WTC11 (cell line): ENCODE measurements at regions not wholly inside any gene's neighbourhood (a gene's known extent, or its start where the extent isn't known, plus 50 kb on each side); places are given as distances from the start of the nearest gene placed in this dataset.

Experiments
- TF ChIP-seq, protein P1 (sequence below): fragments of 200-600 bp; IDR thresholded peaks from 2 replicates; pipeline ENCODE4 v1.8.0; 2022; ENCODE audit warnings: antibody characterized with exemption
- TF ChIP-seq, protein P2 (sequence below): sonication (generic); formaldehyde crosslinking; IDR thresholded peaks from 2 replicates; pipeline ENCODE4 v1.8.0; 2022; ENCODE audit warnings: missing genetic modification reagents
- TF ChIP-seq, protein P3 (sequence below): fragments of 250-450 bp; sonication (Bioruptor Pico); IDR thresholded peaks from 2 replicates; pipeline ENCODE4 v1.9.0; 2021; ENCODE audit warnings: mild to moderate bottlenecking, borderline replicate concordance

DNA sequence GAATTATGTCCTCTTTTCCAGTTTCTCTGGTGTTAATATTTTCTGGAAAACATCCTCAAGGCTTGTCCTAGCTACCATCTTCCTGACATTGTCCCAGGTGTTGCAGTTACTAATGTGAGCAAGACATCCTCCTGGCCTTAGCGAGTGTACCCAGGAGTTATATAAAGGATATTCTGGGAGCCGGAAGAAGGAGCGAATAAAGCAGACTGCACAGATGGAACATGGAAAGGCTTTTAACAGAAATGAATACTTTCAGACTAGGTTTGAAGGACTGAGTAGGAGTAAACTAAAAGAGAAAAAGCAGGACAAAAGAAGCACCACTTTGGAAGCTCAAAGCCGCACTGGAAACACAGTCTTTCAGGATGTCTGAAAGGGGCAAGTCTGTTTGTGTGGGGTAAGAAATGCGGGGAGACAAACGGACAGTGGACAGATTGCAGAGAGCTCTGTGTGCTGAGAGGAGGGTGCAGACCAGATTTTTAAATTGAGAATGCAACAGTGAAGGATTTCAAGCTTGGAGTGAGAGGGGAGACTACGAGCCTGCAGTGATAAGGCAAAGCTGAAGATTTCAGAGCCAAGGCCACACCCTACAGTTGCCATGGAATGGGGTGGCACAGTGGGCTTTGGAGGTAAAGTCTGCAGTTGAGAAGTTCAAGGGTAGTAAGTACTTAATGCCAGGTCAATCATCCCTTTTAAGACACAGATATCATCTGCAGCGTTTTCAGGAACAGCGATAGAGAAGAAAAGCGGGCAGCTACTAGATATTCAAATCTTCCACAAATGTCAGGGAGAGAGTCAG is 94.1 kb upstream of the TAF11L2 start:
- TF ChIP-seq, protein P1, sequence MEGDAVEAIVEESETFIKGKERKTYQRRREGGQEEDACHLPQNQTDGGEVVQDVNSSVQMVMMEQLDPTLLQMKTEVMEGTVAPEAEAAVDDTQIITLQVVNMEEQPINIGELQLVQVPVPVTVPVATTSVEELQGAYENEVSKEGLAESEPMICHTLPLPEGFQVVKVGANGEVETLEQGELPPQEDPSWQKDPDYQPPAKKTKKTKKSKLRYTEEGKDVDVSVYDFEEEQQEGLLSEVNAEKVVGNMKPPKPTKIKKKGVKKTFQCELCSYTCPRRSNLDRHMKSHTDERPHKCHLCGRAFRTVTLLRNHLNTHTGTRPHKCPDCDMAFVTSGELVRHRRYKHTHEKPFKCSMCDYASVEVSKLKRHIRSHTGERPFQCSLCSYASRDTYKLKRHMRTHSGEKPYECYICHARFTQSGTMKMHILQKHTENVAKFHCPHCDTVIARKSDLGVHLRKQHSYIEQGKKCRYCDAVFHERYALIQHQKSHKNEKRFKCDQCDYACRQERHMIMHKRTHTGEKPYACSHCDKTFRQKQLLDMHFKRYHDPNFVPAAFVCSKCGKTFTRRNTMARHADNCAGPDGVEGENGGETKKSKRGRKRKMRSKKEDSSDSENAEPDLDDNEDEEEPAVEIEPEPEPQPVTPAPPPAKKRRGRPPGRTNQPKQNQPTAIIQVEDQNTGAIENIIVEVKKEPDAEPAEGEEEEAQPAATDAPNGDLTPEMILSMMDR: no peak
- TF ChIP-seq, protein P2, sequence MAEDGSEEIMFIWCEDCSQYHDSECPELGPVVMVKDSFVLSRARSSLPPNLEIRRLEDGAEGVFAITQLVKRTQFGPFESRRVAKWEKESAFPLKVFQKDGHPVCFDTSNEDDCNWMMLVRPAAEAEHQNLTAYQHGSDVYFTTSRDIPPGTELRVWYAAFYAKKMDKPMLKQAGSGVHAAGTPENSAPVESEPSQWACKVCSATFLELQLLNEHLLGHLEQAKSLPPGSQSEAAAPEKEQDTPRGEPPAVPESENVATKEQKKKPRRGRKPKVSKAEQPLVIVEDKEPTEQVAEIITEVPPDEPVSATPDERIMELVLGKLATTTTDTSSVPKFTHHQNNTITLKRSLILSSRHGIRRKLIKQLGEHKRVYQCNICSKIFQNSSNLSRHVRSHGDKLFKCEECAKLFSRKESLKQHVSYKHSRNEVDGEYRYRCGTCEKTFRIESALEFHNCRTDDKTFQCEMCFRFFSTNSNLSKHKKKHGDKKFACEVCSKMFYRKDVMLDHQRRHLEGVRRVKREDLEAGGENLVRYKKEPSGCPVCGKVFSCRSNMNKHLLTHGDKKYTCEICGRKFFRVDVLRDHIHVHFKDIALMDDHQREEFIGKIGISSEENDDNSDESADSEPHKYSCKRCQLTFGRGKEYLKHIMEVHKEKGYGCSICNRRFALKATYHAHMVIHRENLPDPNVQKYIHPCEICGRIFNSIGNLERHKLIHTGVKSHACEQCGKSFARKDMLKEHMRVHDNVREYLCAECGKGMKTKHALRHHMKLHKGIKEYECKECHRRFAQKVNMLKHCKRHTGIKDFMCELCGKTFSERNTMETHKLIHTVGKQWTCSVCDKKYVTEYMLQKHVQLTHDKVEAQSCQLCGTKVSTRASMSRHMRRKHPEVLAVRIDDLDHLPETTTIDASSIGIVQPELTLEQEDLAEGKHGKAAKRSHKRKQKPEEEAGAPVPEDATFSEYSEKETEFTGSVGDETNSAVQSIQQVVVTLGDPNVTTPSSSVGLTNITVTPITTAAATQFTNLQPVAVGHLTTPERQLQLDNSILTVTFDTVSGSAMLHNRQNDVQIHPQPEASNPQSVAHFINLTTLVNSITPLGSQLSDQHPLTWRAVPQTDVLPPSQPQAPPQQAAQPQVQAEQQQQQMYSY (CRISPR knock-in tag): no peak
- TF ChIP-seq, protein P3, sequence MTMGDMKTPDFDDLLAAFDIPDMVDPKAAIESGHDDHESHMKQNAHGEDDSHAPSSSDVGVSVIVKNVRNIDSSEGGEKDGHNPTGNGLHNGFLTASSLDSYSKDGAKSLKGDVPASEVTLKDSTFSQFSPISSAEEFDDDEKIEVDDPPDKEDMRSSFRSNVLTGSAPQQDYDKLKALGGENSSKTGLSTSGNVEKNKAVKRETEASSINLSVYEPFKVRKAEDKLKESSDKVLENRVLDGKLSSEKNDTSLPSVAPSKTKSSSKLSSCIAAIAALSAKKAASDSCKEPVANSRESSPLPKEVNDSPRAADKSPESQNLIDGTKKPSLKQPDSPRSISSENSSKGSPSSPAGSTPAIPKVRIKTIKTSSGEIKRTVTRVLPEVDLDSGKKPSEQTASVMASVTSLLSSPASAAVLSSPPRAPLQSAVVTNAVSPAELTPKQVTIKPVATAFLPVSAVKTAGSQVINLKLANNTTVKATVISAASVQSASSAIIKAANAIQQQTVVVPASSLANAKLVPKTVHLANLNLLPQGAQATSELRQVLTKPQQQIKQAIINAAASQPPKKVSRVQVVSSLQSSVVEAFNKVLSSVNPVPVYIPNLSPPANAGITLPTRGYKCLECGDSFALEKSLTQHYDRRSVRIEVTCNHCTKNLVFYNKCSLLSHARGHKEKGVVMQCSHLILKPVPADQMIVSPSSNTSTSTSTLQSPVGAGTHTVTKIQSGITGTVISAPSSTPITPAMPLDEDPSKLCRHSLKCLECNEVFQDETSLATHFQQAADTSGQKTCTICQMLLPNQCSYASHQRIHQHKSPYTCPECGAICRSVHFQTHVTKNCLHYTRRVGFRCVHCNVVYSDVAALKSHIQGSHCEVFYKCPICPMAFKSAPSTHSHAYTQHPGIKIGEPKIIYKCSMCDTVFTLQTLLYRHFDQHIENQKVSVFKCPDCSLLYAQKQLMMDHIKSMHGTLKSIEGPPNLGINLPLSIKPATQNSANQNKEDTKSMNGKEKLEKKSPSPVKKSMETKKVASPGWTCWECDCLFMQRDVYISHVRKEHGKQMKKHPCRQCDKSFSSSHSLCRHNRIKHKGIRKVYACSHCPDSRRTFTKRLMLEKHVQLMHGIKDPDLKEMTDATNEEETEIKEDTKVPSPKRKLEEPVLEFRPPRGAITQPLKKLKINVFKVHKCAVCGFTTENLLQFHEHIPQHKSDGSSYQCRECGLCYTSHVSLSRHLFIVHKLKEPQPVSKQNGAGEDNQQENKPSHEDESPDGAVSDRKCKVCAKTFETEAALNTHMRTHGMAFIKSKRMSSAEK (CRISPR knock-in tag): no peak
